ENCODE measurements at regions not wholly inside any gene's neighbourhood (a gene's known extent, or its start where the extent isn't known, plus 50 kb on each side); places are given as distances from the start of the nearest gene placed in this dataset.

DNA sequence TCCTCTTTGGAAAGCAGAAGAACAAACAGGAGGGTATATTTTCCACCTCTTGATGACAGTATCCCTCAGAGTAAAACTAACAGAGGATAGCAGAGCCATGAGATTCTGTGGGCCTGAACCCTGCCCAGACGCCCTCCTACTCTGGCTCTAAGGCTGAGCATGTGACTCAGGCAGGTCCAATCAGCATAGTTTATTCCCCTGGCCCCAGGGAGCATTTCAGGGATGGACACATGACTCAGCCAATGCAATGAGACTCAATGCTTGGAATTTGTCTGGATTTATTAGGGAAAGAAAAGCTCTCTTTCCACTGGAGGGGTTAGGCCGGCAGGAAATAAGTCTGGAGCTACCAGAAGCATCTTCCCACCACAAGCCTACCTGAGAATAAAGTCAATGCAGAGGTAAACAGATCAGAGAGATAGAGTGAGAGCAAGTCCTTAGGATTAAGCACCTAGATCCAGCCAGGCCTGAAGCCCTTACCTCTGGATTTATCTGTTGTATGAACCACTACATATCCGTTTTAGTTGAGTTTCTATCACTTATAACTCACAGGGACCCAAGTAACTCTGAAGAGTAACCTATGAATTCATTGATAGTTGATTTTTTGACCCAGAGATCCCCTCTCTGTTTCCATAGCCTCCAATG is 68.2 kb upstream of the EYA2 start:
- DNase-seq (no peak), ATAC-seq (no peak)
- TF ChIP-seq, protein P1, sequence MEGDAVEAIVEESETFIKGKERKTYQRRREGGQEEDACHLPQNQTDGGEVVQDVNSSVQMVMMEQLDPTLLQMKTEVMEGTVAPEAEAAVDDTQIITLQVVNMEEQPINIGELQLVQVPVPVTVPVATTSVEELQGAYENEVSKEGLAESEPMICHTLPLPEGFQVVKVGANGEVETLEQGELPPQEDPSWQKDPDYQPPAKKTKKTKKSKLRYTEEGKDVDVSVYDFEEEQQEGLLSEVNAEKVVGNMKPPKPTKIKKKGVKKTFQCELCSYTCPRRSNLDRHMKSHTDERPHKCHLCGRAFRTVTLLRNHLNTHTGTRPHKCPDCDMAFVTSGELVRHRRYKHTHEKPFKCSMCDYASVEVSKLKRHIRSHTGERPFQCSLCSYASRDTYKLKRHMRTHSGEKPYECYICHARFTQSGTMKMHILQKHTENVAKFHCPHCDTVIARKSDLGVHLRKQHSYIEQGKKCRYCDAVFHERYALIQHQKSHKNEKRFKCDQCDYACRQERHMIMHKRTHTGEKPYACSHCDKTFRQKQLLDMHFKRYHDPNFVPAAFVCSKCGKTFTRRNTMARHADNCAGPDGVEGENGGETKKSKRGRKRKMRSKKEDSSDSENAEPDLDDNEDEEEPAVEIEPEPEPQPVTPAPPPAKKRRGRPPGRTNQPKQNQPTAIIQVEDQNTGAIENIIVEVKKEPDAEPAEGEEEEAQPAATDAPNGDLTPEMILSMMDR (IDR thresholded peaks at IDR 0.05), result no peak
- peaks cover 2% of the 10 kb centered on the region for H3K4me1 ChIP-seq (ENCODE audit: low read depth)
- no peaks in the 10 kb centered on the region for H3K9me3 ChIP-seq
- no peak overlapping the region for H3K4me3 ChIP-seq
- intact Hi-C loops (cut with DNase I, micrococcal nuclease), result no loop called here
- no peaks in the 10 kb centered on the region for H3K36me3 ChIP-seq (ENCODE audit: low read depth)

DNA sequence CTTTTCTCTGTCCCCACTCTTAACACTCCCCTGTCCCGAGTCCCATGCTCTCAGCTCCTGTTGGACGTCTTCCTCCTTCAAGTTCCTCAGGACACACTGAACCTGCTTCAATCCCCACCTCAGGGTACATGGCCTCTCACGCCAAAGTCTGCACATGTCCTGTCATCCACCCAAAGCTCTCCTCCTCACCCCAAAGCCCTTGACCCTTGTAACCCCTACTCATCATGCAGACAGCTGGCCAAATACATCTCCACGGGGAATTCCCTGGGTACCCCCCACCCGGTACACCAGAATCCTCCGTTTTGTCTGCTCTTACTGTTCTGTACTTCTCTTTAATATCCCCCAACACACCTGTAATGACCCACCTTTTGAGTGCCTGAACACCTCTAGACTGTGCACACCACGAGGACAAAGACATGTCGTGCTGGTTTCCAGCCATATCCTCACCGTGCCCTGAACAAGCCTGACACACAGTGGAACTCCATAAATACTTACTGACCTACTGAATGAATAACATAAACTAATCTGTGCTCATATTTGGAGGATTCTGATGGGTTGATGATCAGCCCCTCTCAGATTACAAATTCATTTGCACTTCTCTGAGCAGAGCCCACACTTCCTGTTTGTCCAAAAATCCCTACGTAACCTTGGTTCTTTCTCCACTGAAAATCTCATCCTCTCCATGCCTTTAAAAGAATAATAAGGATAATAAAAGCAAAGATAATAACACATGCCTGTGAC is 66.8 kb upstream of the EYA2 start:
- H3K4me1 ChIP-seq (ENCODE audit: low read depth), result peaks cover 2% of the 10 kb centered on the region
- no peaks in the 10 kb centered on the region for H3K9me3 ChIP-seq
- intact Hi-C loops (cut with DNase I, micrococcal nuclease), result no loop called here
- ATAC-seq, result no peak
- H3K4me3 ChIP-seq, result no peak overlapping the region
- no peaks in the 10 kb centered on the region for H3K36me3 ChIP-seq (ENCODE audit: low read depth)
- TF ChIP-seq, protein P1 (IDR thresholded peaks at IDR 0.05), result no peak
- no peak for DNase-seq

DNA sequence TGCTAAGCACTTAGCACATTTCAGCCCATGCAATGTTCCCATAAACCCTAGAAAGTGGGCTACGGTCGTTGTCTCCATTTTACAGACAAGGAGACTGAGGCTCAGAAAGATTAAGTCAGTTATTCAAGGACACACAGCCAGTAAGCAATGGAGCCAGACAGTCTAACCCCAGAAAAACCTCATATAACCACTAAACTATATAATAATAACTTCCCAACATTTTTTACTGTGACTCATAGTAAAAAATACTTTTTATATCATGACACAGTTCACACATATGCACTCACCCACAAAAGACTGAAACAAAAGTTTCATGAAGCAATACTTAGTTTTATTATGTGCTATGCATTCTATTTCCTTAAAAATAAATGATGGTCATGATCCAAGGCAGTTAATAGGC is 66.2 kb upstream of the EYA2 start:
- ATAC-seq (no peak), DNase-seq (no peak)
- intact Hi-C loops (cut with DNase I, micrococcal nuclease), result no loop called here
- Histone ChIP-seq H3K4me1 (ENCODE audit: low read depth) (peaks cover 2% of the 10 kb centered on the region), H3K4me3 (no peak overlapping the region), H3K9me3 (no peaks in the 10 kb centered on the region), H3K36me3 (ENCODE audit: low read depth) (no peaks in the 10 kb centered on the region)
- TF ChIP-seq, protein P1 (IDR thresholded peaks at IDR 0.05), result no peak

DNA sequence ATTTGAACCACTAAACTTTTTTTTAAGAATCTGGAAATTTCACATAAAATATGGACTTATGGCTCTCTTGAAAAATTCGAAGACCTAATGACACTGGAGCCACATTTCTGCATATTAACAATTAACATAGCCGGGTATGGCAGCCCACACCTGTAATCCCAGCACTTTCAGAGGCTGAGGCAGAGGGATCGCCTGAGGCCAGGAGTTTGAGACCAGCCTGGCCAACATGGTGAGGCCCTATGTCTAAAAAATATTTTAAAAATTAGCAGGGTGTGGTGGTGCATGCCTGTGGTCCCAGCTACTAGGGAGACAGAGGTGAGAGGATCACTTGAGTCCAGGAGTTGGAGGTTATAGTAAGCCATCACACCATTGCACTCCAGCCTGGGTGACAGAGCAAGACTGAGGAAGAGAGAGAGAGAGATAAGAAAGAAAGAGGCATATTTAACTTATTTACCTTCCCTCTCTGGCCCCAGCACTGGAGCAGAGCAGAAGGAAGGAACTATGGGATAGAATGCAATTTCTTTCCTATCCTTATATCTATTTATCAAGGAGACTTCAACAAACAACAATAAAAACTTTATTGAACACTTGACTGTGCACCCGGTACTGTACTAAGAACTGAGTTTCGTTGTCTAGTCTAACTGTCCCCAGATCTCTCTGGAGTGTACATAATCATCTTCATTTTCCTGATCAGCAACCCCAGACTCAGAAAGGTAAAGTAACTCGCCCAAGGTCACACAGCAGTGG is 63.6 kb upstream of the EYA2 start:
- H3K4me1 ChIP-seq (ENCODE audit: low read depth), result peaks cover 2% of the 10 kb centered on the region
- intact Hi-C loops (cut with DNase I, micrococcal nuclease), result no loop called here
- no peaks in the 10 kb centered on the region for H3K36me3 ChIP-seq (ENCODE audit: low read depth)
- TF ChIP-seq, protein P1 (IDR thresholded peaks at IDR 0.05), result no peak
- no peak overlapping the region for H3K4me3 ChIP-seq
- DNase-seq (no peak), ATAC-seq (peak; percentile 48)
- no peaks in the 10 kb centered on the region for H3K9me3 ChIP-seq

DNA sequence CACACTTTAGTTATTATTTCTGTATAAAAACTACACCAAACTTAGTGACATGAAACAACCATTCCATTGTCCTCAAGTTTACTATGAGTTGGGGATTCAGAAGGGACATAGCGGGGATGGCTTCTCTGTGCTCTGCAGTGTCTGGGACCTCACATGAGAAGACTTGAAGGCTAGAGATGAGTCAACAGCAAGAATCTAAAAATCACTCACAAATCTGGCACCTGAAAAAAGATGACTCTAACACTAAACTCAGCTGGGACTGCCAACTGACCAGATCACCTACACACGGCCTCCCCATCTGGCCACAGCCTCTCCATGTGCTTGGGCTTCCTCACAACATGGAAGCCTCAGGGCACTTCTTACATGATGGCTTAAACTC is 63.0 kb upstream of the EYA2 start:
- TF ChIP-seq, protein P1 (IDR thresholded peaks at IDR 0.05), result no peak
- DNase-seq (no peak), ATAC-seq (no peak)
- H3K4me1 ChIP-seq (ENCODE audit: low read depth), result peaks cover 2% of the 10 kb centered on the region
- no peaks in the 10 kb centered on the region for H3K36me3 ChIP-seq (ENCODE audit: low read depth)
- intact Hi-C loops (cut with DNase I, micrococcal nuclease), result no loop called here
- H3K9me3 ChIP-seq, result no peaks in the 10 kb centered on the region
- H3K4me3 ChIP-seq, result no peak overlapping the region

All from mucosa of descending colon (tissue), 3 donors.